Hepatocyte (in vitro differentiated cells): ENCODE measurements at regions not wholly inside any gene's neighbourhood (a gene's known extent, or its start where the extent isn't known, plus 50 kb on each side); places are given as distances from the start of the nearest gene placed in this dataset.
A peak's percentile ranks its signal among the peaks of the same experiment; 100 is the strongest.

ENCODE experiments used
- DNase-seq: peaks from one replicate; pipeline ENCODE4 v3.0.0-alpha.2; 2016; ENCODE audit warnings: low spot score
- H2AFZ ChIP-seq: fragments of 200-600 bp; sonication (generic); 2 replicates; pipeline ENCODE4 v1.6.0; 2016; ENCODE audit warnings: antibody characterized with exemption, mild to moderate bottlenecking
- H3K27ac ChIP-seq: fragments of 200-600 bp; sonication (generic); 2 replicates; pipeline ENCODE4 v1.5.1; 2016; ENCODE audit warnings: mild to moderate bottlenecking
- H3K27me3 ChIP-seq: fragments of 200-600 bp; sonication (generic); 2 replicates; pipeline ENCODE4 v1.6.1; 2016
- H3K36me3 ChIP-seq: fragments of 200-600 bp; sonication (generic); replicated peaks from 2 replicates; pipeline ENCODE4 v1.5.1; 2016; ENCODE audit warnings: low read depth; ENCODE audit not compliant: insufficient read depth
- H3K4me1 ChIP-seq: fragments of 200-600 bp; sonication (generic); 2 replicates; pipeline ENCODE4 v1.5.1; 2016; ENCODE audit warnings: mild to moderate bottlenecking, moderate library complexity; ENCODE audit not compliant: insufficient read depth
- H3K4me2 ChIP-seq: fragments of 200-600 bp; sonication (generic); 2 replicates; pipeline ENCODE4 v1.6.0; 2016
- H3K4me3 ChIP-seq: fragments of 200-600 bp; sonication (generic); 2 replicates; pipeline ENCODE4 v1.5.1; 2016; ENCODE audit warnings: mild to moderate bottlenecking
- H3K79me2 ChIP-seq: fragments of 200-600 bp; sonication (generic); 2 replicates; pipeline ENCODE4 v1.6.0; 2017; ENCODE audit warnings: mild to moderate bottlenecking
- H3K9me2 ChIP-seq: fragments of 200-600 bp; sonication (generic); replicated peaks from 2 replicates; pipeline ENCODE4 v1.6.0; 2017; ENCODE audit warnings: mild to moderate bottlenecking; ENCODE audit not compliant: insufficient read depth
- H3K9me3 ChIP-seq: fragments of 200-600 bp; sonication (generic); 2 replicates; pipeline ENCODE4 v1.5.1; 2016; ENCODE audit warnings: low read depth, mild to moderate bottlenecking
- H4K20me1 ChIP-seq: fragments of 200-600 bp; sonication (generic); 2 replicates; pipeline ENCODE4 v1.6.0; 2016; ENCODE audit warnings: mild to moderate bottlenecking; ENCODE audit not compliant: insufficient read depth, poor library complexity, severe bottlenecking
- CTCF ChIP-seq: fragments of 200-600 bp; sonication (generic); IDR thresholded peaks from 2 replicates; pipeline ENCODE4 v1.5.1; 2016; ENCODE audit warnings: antibody characterized with exemption, mild to moderate bottlenecking; ENCODE audit not compliant: poor library complexity
- EZH2 ChIP-seq: fragments of 200-600 bp; sonication (generic); IDR thresholded peaks from 2 replicates; pipeline ENCODE4 v1.6.1; 2016; ENCODE audit warnings: antibody characterized with exemption, mild to moderate bottlenecking, borderline replicate concordance
- EZH2phosphoT487 ChIP-seq: fragments of 200-600 bp; sonication (generic); IDR thresholded peaks from one replicate; pipeline ENCODE4 v1.6.1; 2018; ENCODE audit warnings: antibody characterized with exemption, mild to moderate bottlenecking, low read depth, moderate library complexity; ENCODE audit not compliant: unreplicated experiment, severe bottlenecking
- WGBS: methylation state at CpG from one replicate; pipeline ENCODE4 v1.1.6; 2016; ENCODE audit warnings: low lambda C conversion rate; ENCODE audit errors: missing lambda C conversion rate; 5-methylcytosine and 5-hydroxymethylcytosine counted together

DNA sequence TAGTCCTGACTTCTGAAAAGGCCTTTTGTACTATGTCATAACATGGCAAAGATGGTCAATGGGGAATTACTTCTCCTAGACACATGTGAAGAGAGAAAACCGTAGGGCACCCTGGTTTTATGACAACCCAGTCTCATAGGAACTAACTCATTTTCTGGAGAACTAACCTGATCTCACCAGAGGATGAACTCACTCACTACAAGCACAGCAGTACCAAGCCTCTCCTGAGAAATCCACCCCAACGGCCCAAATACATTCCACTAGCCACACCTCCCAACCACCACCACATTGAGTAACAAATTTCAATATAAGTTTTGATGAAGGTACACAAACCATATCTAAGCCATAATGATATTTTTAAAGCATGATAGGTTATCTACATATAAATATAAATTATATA lies 909.3 kb upstream of the CDH10 start:
- no peaks in the 10 kb centered on the region for H4K20me1 ChIP-seq
- H3K9me2 ChIP-seq = no peaks in the 10 kb centered on the region
- no peak overlapping the region for H3K27ac ChIP-seq
- 61% methylated on average over 2 of the region's 2 CpGs for WGBS
- H3K27me3 ChIP-seq = no peaks in the 10 kb centered on the region
- H3K36me3 ChIP-seq = no peaks in the 10 kb centered on the region
- no peaks in the 10 kb centered on the region for H3K4me1 ChIP-seq
- no peak overlapping the region for H2AFZ ChIP-seq
- no peak overlapping the region for H3K4me3 ChIP-seq
- no peak for DNase-seq
- H3K9me3 ChIP-seq = no peaks in the 10 kb centered on the region
- H3K79me2 ChIP-seq = no peaks in the 10 kb centered on the region
- no peak for TF ChIP-seq EZH2phosphoT487
- no peak for TF ChIP-seq CTCF
- no peak for TF ChIP-seq EZH2
- no peak overlapping the region for H3K4me2 ChIP-seq

- no peak overlapping the region for H3K4me3 ChIP-seq
- no peaks in the 10 kb centered on the region for H3K36me3 ChIP-seq
- H3K9me3 ChIP-seq = no peaks in the 10 kb centered on the region
- no peak overlapping the region for H3K4me2 ChIP-seq
- no peaks in the 10 kb centered on the region for H3K27me3 ChIP-seq
- H3K4me1 ChIP-seq = no peaks in the 10 kb centered on the region
- H2AFZ ChIP-seq = no peak overlapping the region
- no peaks in the 10 kb centered on the region for H3K79me2 ChIP-seq
- no peak for DNase-seq
- H3K9me2 ChIP-seq = no peaks in the 10 kb centered on the region
- WGBS = 87% methylated on average over 2 of the region's 2 CpGs
- no peaks in the 10 kb centered on the region for H4K20me1 ChIP-seq
- no peak overlapping the region for H3K27ac ChIP-seq
- no peak for TF ChIP-seq EZH2
- no peak for TF ChIP-seq EZH2phosphoT487
- no peak for TF ChIP-seq CTCF
Measured at GRCh38 chr5:25552871-25553481, 908.2 kb upstream of the CDH10 start.

- H3K36me3 ChIP-seq = no peaks in the 10 kb centered on the region
- TF ChIP-seq EZH2phosphoT487 (no peak), CTCF (no peak), EZH2 (no peak)
- H3K27me3 ChIP-seq = no peaks in the 10 kb centered on the region
- H4K20me1 ChIP-seq = no peaks in the 10 kb centered on the region
- H3K9me3 ChIP-seq = no peaks in the 10 kb centered on the region
- no peak for DNase-seq
- H2AFZ ChIP-seq = no peak overlapping the region
- no peak overlapping the region for H3K27ac ChIP-seq
- H3K9me2 ChIP-seq = no peaks in the 10 kb centered on the region
- H3K4me2 ChIP-seq = no peak overlapping the region
- no peak overlapping the region for H3K4me3 ChIP-seq
- H3K79me2 ChIP-seq = no peaks in the 10 kb centered on the region
- no peaks in the 10 kb centered on the region for H3K4me1 ChIP-seq
Measured at GRCh38 chr5:25550793-25551192, 906.0 kb upstream of the CDH10 start.

GRCh38 chr5:25544652-25545249 lies 900.0 kb upstream of the CDH10 start:
- no peak overlapping the region for H3K4me3 ChIP-seq
- WGBS = 29% methylated on average over 6 of the region's 6 CpGs
- no peaks in the 10 kb centered on the region for H4K20me1 ChIP-seq
- no peak overlapping the region for H3K27ac ChIP-seq
- no peaks in the 10 kb centered on the region for H3K79me2 ChIP-seq
- no peaks in the 10 kb centered on the region for H3K4me1 ChIP-seq
- no peak overlapping the region for H2AFZ ChIP-seq
- H3K4me2 ChIP-seq = peak overlapping the region; percentile 7
- H3K36me3 ChIP-seq = no peaks in the 10 kb centered on the region
- peak; percentile 69 for DNase-seq
- H3K9me2 ChIP-seq = no peaks in the 10 kb centered on the region
- no peaks in the 10 kb centered on the region for H3K9me3 ChIP-seq
- H3K27me3 ChIP-seq = no peaks in the 10 kb centered on the region
- TF ChIP-seq EZH2phosphoT487 (no peak), EZH2 (no peak), CTCF (peak; percentile 68)
